ENCODE measurements at regions not wholly inside any gene's neighbourhood (a gene's known extent, or its start where the extent isn't known, plus 50 kb on each side); places are given as distances from the start of the nearest gene placed in this dataset.
"Not testable (repeated sequence)": the region's sequence is repeated elsewhere in the genome, so short reads cannot be mapped to it uniquely, and the experiment has no call there.

GRCh38 chr11:13169709-13170108 is 107.9 kb upstream of the BMAL1 start:
- no peak for DNase-seq (ENCODE audit: low spot score)

GRCh38 chr11:13174090-13174489 is 103.5 kb upstream of the BMAL1 start:
- no peak for DNase-seq (ENCODE audit: low spot score)

GRCh38 chr11:13183094-13183825 is 94.3 kb upstream of the BMAL1 start:
- peak; percentile 63 for DNase-seq (ENCODE audit: low spot score)

- DNase-seq (ENCODE audit: low spot score), result no peak
Measured at GRCh38 chr11:13183826-13184196, 93.8 kb upstream of the BMAL1 start.

- DNase-seq (ENCODE audit: low spot score), result no peak
Measured at GRCh38 chr11:13184295-13184794, 93.2 kb upstream of the BMAL1 start.

- DNase-seq (ENCODE audit: low spot score), result no peak
Measured at GRCh38 chr11:13188179-13188578, 89.4 kb upstream of the BMAL1 start.

- no peak for DNase-seq (ENCODE audit: low spot score)
Measured at GRCh38 chr11:13189561-13190426, 87.8 kb upstream of the BMAL1 start.

GRCh38 chr11:13193613-13194012 is 84.0 kb upstream of the BMAL1 start:
- DNase-seq (ENCODE audit: low spot score), result no peak

- DNase-seq (ENCODE audit: low spot score), result not testable (repeated sequence)
Measured at GRCh38 chr11:13197374-13197773, 80.2 kb upstream of the BMAL1 start.

- no peak for DNase-seq (ENCODE audit: low spot score)
Measured at GRCh38 chr11:13205486-13205885, 72.1 kb upstream of the BMAL1 start.

- no peak for DNase-seq (ENCODE audit: low spot score)
Measured at GRCh38 chr11:13206086-13206640, 71.4 kb upstream of the BMAL1 start.

- DNase-seq (ENCODE audit: low spot score), result peak; percentile 60
Measured at GRCh38 chr11:13207270-13207664, 70.3 kb upstream of the BMAL1 start.

GRCh38 chr11:13207665-13208594 is 69.7 kb upstream of the BMAL1 start:
- peak; percentile 72 for DNase-seq (ENCODE audit: low spot score)

- peak; percentile 15 for DNase-seq (ENCODE audit: low spot score)
Measured at GRCh38 chr11:13208921-13209320, 68.7 kb upstream of the BMAL1 start.

- no peak for DNase-seq (ENCODE audit: low spot score)
Measured at GRCh38 chr11:13209379-13209778, 68.2 kb upstream of the BMAL1 start.

- peak; percentile 88 for DNase-seq (ENCODE audit: low spot score)
Measured at GRCh38 chr11:13210424-13210823, 67.2 kb upstream of the BMAL1 start.

- DNase-seq (ENCODE audit: low spot score), result no peak
Measured at GRCh38 chr11:13214276-13214675, 63.3 kb upstream of the BMAL1 start.

- no peak for DNase-seq (ENCODE audit: low spot score)
Measured at GRCh38 chr11:13215149-13215548, 62.4 kb upstream of the BMAL1 start.

- no peak for DNase-seq (ENCODE audit: low spot score)
Measured at GRCh38 chr11:13216019-13216710, 61.4 kb upstream of the BMAL1 start.

GRCh38 chr11:13216711-13217075 is 60.9 kb upstream of the BMAL1 start:
- DNase-seq (ENCODE audit: low spot score), result no peak

GRCh38 chr11:13218685-13219084 is 58.9 kb upstream of the BMAL1 start:
- DNase-seq (ENCODE audit: low spot score), result not testable (repeated sequence)
